ENCODE measurements at regions not wholly inside any gene's neighbourhood (a gene's known extent, or its start where the extent isn't known, plus 50 kb on each side); places are given as distances from the start of the nearest gene placed in this dataset.
"Not testable (repeated sequence)": the region's sequence is repeated elsewhere in the genome, so short reads cannot be mapped to it uniquely, and the experiment has no call there.

DNA sequence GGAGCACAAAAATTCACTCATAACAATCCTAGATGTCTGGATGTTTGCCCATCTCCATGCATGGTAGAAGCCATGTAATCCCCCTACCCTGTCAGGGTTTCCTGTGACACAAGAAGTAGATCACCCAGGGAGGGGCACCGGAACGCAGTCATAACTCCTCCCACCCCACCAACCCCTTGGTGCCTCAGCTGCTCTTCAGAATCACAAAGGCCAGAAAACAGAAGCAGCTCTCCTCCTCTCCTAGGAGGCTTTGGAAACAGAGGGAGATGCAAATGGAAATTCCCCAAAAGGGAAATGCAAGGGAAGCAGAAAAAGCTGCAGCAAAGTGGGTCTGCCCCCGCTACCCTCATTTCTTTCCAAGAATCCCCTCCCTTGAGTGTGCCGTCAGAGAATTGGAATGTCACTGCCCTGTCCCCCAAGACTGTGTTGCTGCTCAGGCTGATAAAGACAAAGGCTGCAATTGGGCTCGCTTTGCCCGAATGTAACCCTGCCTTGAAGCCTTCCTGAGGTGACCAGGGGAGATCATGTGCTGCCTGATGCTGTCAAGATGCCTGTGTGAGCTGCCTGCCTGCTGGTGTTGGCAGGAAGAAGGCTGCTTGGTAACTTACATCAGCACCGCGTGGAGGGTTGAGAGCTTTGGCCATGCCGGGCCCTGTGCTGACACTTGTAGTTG, 65.5 kb upstream of the ABCA1 start:
- DNase-seq = no peak
- H3K4me3 ChIP-seq (ENCODE audit: low read depth, low read length) = no peak overlapping the region
- TF ChIP-seq CTCF (IDR thresholded peaks at IDR 0.05; ENCODE audit: low read depth, low read length) = no peak
- H3K27me3 ChIP-seq = no peaks in the 10 kb centered on the region
- no peaks in the 10 kb centered on the region for H3K9me3 ChIP-seq
- H3K36me3 ChIP-seq = no peaks in the 10 kb centered on the region
- H3K4me1 ChIP-seq = peaks cover 27% of the 10 kb centered on the region

GRCh38 chr9:104997536-104997935, 69.6 kb upstream of the ABCA1 start:
- no peaks in the 10 kb centered on the region for H3K36me3 ChIP-seq
- H3K4me3 ChIP-seq (ENCODE audit: low read depth, low read length) = no peak overlapping the region
- H3K27me3 ChIP-seq = no peaks in the 10 kb centered on the region
- H3K4me1 ChIP-seq = peaks cover 13% of the 10 kb centered on the region
- H3K9me3 ChIP-seq = no peaks in the 10 kb centered on the region
- no peak for TF ChIP-seq CTCF (IDR thresholded peaks at IDR 0.05; ENCODE audit: low read depth, low read length)
- DNase-seq = no peak

GRCh38 chr9:104999136-104999535, 71.2 kb upstream of the ABCA1 start:
- no peak overlapping the region for H3K4me3 ChIP-seq (ENCODE audit: low read depth, low read length)
- H3K4me1 ChIP-seq = 0 out of 2 replicates have a peak, but pooled peaks cover 3% of the 10 kb centered on the region
- no peak for TF ChIP-seq CTCF (IDR thresholded peaks at IDR 0.05; ENCODE audit: low read depth, low read length)
- H3K27me3 ChIP-seq = no peaks in the 10 kb centered on the region
- no peaks in the 10 kb centered on the region for H3K9me3 ChIP-seq
- H3K36me3 ChIP-seq = no peaks in the 10 kb centered on the region
- no peak for DNase-seq

DNA sequence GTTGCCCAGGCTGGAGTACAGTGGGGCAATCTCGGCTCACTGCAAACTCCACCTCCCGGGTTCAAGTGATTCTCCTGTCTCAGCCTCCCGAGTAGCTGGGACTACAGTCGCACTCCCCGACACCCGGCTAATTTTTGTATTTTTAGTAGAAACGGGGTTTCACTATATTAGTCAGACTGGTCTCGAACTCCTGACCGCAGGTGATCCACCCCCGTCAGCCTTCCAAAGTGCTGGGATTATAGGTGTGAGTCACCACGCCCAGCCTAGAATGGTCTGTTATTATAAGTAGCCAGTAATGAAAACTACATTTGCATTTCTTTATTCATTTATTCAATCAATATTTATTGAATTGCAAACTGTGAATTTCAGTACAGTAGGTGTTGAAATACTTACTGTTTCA, 72.6 kb upstream of the ABCA1 start:
- not testable (repeated sequence) for H3K4me3 ChIP-seq (ENCODE audit: low read depth, low read length); H3K4me1 ChIP-seq; H3K36me3 ChIP-seq; H3K9me3 ChIP-seq; H3K27me3 ChIP-seq; DNase-seq

DNA sequence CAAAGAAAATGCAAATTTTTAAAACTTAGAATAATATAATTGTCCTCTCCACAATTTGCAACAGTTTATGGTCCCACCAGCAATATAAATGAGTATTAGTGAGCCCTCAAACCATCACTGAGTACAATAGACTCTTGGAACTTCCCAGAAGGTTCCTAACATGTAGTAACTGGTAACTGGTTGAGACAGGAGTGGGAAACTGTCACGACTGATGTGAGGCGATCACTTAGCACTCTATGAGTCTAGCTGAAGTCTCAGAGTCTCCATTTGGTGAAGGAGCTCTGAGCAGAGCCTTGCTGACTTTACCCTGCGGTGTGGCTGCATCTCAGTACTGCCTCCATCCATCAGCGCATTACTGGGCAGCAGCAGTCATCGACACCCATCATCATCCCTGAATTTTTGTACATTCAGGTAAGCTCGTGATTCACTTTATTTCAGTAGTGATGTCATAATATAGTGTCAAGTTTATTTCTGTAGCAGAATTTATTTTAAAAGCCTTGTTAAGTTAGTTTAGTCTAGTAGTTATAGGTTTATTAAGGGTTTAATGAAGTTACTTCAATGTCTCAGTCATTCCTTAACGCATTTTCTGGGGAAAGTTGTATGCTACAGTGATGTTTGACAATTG, 76.6 kb upstream of the ABCA1 start:
- no peaks in the 10 kb centered on the region for H3K4me1 ChIP-seq
- no peaks in the 10 kb centered on the region for H3K27me3 ChIP-seq
- H3K4me3 ChIP-seq (ENCODE audit: low read depth, low read length) = no peak overlapping the region
- H3K36me3 ChIP-seq = no peaks in the 10 kb centered on the region
- no peaks in the 10 kb centered on the region for H3K9me3 ChIP-seq
- DNase-seq = no peak
- no peak for TF ChIP-seq CTCF (IDR thresholded peaks at IDR 0.05; ENCODE audit: low read depth, low read length)

GRCh38 chr9:105005186-105005585, 77.2 kb upstream of the ABCA1 start:
- H3K4me3 ChIP-seq (ENCODE audit: low read depth, low read length) = no peak overlapping the region

More at GRCh38 chr9:105005186-105005585, 77.2 kb upstream of the ABCA1 start:
- H3K27me3 ChIP-seq = no peaks in the 10 kb centered on the region
- TF ChIP-seq CTCF (IDR thresholded peaks at IDR 0.05; ENCODE audit: low read depth, low read length) = no peak
- H3K9me3 ChIP-seq = no peaks in the 10 kb centered on the region
- no peak for DNase-seq
- no peaks in the 10 kb centered on the region for H3K36me3 ChIP-seq
- H3K4me1 ChIP-seq = no peaks in the 10 kb centered on the region
